ENCODE measurements at regions not wholly inside any gene's neighbourhood (a gene's known extent, or its start where the extent isn't known, plus 50 kb on each side); places are given as distances from the start of the nearest gene placed in this dataset.
A peak's percentile ranks its signal among the peaks of the same experiment; 100 is the strongest.

DNA sequence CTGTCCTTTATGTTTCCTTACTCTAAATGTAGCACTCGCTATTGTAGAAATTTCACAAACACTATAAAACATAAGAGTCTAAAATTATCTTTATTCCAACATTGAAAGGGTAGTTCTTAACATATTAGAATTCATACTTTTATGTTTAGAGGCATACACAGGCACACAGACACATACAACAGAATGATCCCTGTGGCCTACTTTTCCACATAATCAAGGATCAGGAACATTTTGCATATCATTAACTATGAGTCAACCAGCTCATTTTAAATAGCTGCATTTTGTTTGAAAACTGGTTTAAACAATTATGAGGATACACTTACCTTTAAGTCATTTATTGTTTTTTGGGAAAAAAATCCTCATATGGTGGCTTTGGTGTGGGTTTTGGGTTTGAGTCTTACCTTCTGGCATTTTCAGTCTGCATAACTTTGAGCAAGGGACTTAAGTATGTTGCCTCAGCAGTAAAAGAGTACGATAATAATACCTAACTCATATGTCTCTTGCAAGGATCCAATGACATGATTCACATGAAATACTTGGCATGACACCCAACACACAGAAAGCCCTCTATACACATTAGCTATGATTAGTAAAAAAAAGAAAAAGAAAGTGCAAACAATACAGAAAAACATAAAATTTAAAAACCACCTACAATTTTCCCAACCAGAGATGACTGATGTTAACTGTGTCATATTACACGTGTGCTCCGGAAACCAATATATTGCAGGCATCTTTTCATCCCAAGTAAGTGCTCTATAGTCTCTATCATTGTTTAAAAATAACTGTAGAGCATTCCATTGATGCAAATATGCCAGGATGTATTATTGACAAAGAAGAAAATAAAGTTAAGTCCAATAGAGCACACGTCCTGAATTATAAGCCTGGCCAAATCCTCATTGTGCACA is 213.1 kb upstream of the ADAMTS9 start:
- no peaks in the 10 kb centered on the region for H3K9me3 ChIP-seq (ENCODE audit: control insufficient read depth in 2 of 2, insufficient read depth in 1 of 2, low read depth in 1 of 2, low read length in 1 of 2)
- FAIRE-seq: no peak
- no peak overlapping the region for H3K4me3 ChIP-seq (ENCODE audit: low read depth in 1 of 3, low read length in 3 of 3)
- no peaks in the 10 kb centered on the region for H3K36me3 ChIP-seq (ENCODE audit: control insufficient read depth in 3 of 3, insufficient read depth in 2 of 3, low read depth in 1 of 3, low read length in 3 of 3)
- no peaks in the 10 kb centered on the region for H3K4me1 ChIP-seq (ENCODE audit: control insufficient read depth in 3 of 3, insufficient read depth in 2 of 3, low read depth in 1 of 3, low read length in 2 of 3)
- no peaks in the 10 kb centered on the region for H3K27me3 ChIP-seq (ENCODE audit: control insufficient read depth in 3 of 3, insufficient read depth in 3 of 3, low read length in 3 of 3)
- H3K27ac ChIP-seq (ENCODE audit: low read depth in 1 of 3, low read length in 2 of 3): no peak overlapping the region
- DNase-seq: no peak
- WGBS, 3 donors: 75 to 91% (median 84%) methylated on average over 5 of the region's 5 CpGs

DNA sequence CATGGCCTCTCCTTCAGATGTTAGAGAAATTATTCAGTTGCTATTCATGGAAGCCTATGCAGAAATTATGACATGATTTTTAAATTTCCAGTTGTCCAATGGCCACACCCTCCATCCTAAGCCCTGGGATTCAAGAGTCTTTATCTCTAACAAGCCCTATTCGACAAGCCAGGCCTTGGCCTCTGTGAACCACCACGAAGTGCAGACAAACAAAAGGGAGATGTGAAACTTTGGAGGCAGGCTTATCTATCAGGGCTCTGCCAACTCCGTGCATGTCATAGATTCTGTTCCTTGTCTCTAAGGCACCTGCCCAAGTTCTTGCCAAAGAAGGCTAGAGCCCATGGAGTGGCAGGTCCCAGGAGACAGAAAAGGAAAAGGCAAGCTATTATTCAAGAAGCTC is 212.4 kb upstream of the ADAMTS9 start:
- H3K4me1 ChIP-seq (ENCODE audit: control insufficient read depth in 3 of 3, insufficient read depth in 2 of 3, low read depth in 1 of 3, low read length in 2 of 3): no peaks in the 10 kb centered on the region
- H3K36me3 ChIP-seq (ENCODE audit: control insufficient read depth in 3 of 3, insufficient read depth in 2 of 3, low read depth in 1 of 3, low read length in 3 of 3): no peaks in the 10 kb centered on the region
- DNase-seq (no peak), FAIRE-seq (no peak)
- WGBS, 3 donors: 10 to 43% (median 14%) methylated on average over 3 of the region's 3 CpGs
- no peaks in the 10 kb centered on the region for H3K27me3 ChIP-seq (ENCODE audit: control insufficient read depth in 3 of 3, insufficient read depth in 3 of 3, low read length in 3 of 3)
- H3K4me3 ChIP-seq (ENCODE audit: low read depth in 1 of 3, low read length in 3 of 3): no peak overlapping the region
- peak overlapping the region in 1 of 3 donors; percentile 14 for H3K27ac ChIP-seq (ENCODE audit: low read depth in 1 of 3, low read length in 2 of 3)
- H3K9me3 ChIP-seq (ENCODE audit: control insufficient read depth in 2 of 2, insufficient read depth in 1 of 2, low read depth in 1 of 2, low read length in 1 of 2): no peaks in the 10 kb centered on the region

DNA sequence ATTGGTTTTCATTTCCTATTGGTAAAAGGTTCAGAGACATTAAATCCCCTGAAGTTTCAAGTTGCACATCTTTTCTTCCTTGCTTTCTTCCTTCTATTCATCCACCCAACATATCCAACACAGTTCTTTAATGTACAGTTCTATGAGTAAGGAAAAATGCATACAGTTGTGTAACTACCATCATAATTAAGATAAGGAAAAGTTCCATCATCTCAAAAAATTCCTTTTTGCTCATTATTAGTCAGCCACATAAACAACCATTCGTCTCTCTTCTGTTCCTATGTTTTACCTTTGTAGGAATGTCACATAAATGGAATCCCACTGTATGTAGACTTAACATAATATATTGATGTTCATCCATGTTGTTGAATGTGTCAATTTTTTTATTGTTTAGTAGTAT is 211.1 kb upstream of the ADAMTS9 start:
- Histone ChIP-seq H3K4me3 (ENCODE audit: low read depth in 1 of 3, low read length in 3 of 3) (no peak overlapping the region), H3K4me1 (ENCODE audit: control insufficient read depth in 3 of 3, insufficient read depth in 2 of 3, low read depth in 1 of 3, low read length in 2 of 3) (no peaks in the 10 kb centered on the region), H3K27ac (ENCODE audit: low read depth in 1 of 3, low read length in 2 of 3) (no peak overlapping the region), H3K9me3 (ENCODE audit: control insufficient read depth in 2 of 2, insufficient read depth in 1 of 2, low read depth in 1 of 2, low read length in 1 of 2) (no peaks in the 10 kb centered on the region), H3K36me3 (ENCODE audit: control insufficient read depth in 3 of 3, insufficient read depth in 2 of 3, low read depth in 1 of 3, low read length in 3 of 3) (no peaks in the 10 kb centered on the region), H3K27me3 (ENCODE audit: control insufficient read depth in 3 of 3, insufficient read depth in 3 of 3, low read length in 3 of 3) (no peaks in the 10 kb centered on the region)
- WGBS, 3 donors: 82 to 94% (median 84%) methylated on average over 1 of the region's 1 CpG
- DNase-seq (no peak), FAIRE-seq (no peak)

DNA sequence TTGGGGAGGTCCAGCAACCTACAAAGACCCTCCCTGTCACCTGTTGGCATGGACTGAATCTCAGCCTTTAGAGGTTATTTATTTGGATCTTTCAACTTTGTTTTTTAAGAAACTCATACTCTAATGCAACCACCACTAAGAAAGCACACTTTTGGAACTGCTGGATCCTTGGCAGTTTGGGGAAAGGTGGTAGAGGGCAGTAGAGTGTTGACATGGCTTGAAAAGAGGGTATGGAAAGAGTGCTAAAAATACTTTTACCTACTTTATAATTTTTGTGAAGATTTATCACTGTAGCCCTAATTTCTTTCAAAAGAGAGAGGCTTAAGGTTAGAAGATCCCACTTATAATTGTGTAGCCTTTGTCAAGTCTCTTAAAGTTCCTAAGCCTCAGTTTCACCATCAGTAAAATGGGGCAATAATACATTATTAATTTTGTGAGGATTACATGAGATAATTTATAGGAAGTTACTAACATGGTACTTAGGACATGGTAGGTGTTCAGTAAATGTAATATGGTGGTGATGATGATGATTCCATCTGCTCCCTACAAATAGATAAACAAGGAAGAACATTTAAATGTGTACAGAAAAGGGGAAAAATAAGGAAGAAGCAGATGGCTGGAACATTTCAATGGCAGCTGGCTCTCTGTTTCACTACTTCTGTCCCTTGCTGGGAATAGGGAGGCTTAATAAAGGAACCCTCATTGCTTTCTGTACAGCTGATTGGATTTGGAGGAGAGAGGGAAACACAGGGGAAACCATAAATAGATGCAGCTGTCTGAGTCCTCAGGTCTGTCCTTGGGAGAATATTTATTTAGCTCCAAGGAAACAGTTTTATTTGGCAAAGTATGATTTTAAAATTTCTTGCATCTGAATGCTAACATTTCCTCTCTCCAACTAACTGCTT is 208.4 kb upstream of the ADAMTS9 start:
- Histone ChIP-seq H3K9me3 (ENCODE audit: control insufficient read depth in 2 of 2, insufficient read depth in 1 of 2, low read depth in 1 of 2, low read length in 1 of 2) (no peaks in the 10 kb centered on the region), H3K4me1 (ENCODE audit: control insufficient read depth in 3 of 3, insufficient read depth in 2 of 3, low read depth in 1 of 3, low read length in 2 of 3) (no peaks in the 10 kb centered on the region), H3K4me3 (ENCODE audit: low read depth in 1 of 3, low read length in 3 of 3) (no peak overlapping the region), H3K27ac (ENCODE audit: low read depth in 1 of 3, low read length in 2 of 3) (no peak overlapping the region), H3K36me3 (ENCODE audit: control insufficient read depth in 3 of 3, insufficient read depth in 2 of 3, low read depth in 1 of 3, low read length in 3 of 3) (no peaks in the 10 kb centered on the region), H3K27me3 (ENCODE audit: control insufficient read depth in 3 of 3, insufficient read depth in 3 of 3, low read length in 3 of 3) (no peaks in the 10 kb centered on the region)
- DNase-seq (no peak), FAIRE-seq (no peak)

DNA sequence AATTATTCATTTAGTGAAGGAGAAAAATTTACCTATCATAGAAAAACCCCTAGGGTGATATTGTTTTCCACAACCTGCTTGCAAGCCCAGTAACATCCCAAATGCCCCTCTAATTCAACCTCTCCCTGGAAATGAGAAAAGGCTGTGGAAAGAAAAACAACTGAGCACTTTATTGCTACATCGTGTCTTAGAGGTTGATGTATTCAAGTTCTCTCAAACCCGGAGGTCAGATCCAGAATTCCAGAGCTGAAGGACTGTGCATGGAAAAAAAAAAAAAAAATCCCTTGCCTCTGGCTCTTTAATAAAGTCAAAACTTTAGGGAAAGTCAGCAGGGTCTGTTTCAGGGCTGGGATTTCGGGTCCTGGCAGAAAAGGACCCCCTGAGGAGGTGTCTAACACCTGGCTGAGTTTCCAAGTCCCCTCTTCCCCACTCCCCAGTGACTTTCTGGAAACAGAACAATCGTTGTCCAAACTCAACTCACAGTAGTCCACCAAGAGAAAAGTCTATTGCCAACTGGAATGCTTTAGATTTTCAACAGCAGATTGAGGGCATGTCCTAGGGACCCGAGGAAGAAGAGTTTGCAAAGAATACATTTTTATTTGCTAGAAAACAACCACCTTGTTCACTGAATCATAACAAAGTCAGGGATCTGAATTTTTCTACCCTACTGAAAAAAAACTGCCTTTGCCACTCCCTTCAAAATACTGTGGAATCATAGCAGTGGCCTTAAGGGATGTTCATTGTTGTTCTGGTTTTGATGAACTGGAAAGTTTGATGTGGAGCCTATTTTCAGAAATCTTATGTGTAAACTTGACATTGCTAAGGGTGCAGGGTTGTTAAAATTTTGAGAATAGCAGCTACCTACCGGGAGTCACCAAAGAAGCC is 207.5 kb upstream of the ADAMTS9 start:
- Histone ChIP-seq H3K36me3 (ENCODE audit: control insufficient read depth in 3 of 3, insufficient read depth in 2 of 3, low read depth in 1 of 3, low read length in 3 of 3) (no peaks in the 10 kb centered on the region), H3K4me1 (ENCODE audit: control insufficient read depth in 3 of 3, insufficient read depth in 2 of 3, low read depth in 1 of 3, low read length in 2 of 3) (peaks cover 0 to 2% (median 2%) of the 10 kb centered on the region in 3 donors), H3K27me3 (ENCODE audit: control insufficient read depth in 3 of 3, insufficient read depth in 3 of 3, low read length in 3 of 3) (no peaks in the 10 kb centered on the region), H3K4me3 (ENCODE audit: low read depth in 1 of 3, low read length in 3 of 3) (no peak overlapping the region), H3K27ac (ENCODE audit: low read depth in 1 of 3, low read length in 2 of 3) (no peak overlapping the region), H3K9me3 (ENCODE audit: control insufficient read depth in 2 of 2, insufficient read depth in 1 of 2, low read depth in 1 of 2, low read length in 1 of 2) (no peaks in the 10 kb centered on the region)
- DNase-seq (no peak), FAIRE-seq (no peak)
- 67 to 85% (median 78%) methylated on average over 6 of the region's 6 CpGs for WGBS, 3 donors

DNA sequence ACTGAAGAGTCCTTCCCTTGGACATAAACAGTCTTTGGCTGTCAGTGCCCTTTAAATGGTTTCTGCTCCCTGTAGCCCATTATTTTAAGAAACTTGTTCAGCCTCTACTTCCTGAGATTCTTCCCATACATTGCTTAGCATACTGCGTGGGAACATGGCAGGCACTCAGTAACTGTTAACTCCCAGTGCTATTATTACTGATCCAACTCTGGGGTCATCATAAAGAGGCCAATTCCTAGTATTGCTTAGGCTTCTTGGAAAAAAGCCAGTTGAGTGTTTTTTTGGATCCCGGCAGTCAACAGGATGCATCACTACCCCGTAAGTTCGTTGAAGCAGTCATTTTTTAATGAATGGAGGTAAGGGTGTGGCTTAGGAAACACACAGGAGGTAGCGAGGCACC is 206.2 kb upstream of the ADAMTS9 start:
- peaks cover 0 to 8% (median 3%) of the 10 kb centered on the region in 3 donors for H3K4me1 ChIP-seq (ENCODE audit: control insufficient read depth in 3 of 3, insufficient read depth in 2 of 3, low read depth in 1 of 3, low read length in 2 of 3)
- no peaks in the 10 kb centered on the region for H3K36me3 ChIP-seq (ENCODE audit: control insufficient read depth in 3 of 3, insufficient read depth in 2 of 3, low read depth in 1 of 3, low read length in 3 of 3)
- DNase-seq (no peak), FAIRE-seq (no peak)
- H3K27ac ChIP-seq (ENCODE audit: low read depth in 1 of 3, low read length in 2 of 3): peak overlapping the region in 1 of 3 donors; percentile 14
- H3K27me3 ChIP-seq (ENCODE audit: control insufficient read depth in 3 of 3, insufficient read depth in 3 of 3, low read length in 3 of 3): no peaks in the 10 kb centered on the region
- H3K9me3 ChIP-seq (ENCODE audit: control insufficient read depth in 2 of 2, insufficient read depth in 1 of 2, low read depth in 1 of 2, low read length in 1 of 2): no peaks in the 10 kb centered on the region
- 76 to 83% (median 78%) methylated on average over 5 of the region's 5 CpGs for WGBS, 3 donors
- H3K4me3 ChIP-seq (ENCODE audit: low read depth in 1 of 3, low read length in 3 of 3): no peak overlapping the region

DNA sequence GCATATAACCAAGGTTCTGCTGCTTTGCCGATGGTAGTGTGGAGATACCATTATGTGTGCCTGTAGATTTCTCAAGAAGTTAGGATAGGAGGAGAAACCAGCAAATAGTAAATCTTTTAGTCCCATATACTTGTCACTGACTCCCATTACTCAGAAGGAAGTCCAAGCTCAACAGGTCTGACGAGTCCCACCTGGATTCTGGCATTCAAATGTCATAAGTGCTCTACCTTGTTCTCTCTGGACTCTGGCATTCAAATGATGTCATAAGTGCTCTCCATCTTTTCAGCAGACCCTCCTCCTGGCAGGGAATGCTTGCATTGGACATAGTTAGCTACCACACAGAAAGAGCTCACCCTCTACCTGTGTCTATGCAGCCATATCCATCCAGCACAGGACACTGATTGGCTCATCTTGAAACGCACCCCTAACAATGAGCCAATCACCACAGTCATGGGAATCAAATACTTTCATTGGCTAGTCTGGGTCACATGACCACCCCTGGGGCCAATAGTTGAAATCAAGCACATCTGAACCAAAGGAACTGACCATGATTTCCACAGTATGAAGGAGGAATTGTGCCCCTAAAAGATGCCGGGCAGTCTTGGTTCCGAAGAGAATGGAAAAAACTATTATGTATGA is 205.0 kb upstream of the ADAMTS9 start:
- FAIRE-seq: no peak
- WGBS, 3 donors: 91 to 95% (median 93%) methylated on average over 5 of the region's 5 CpGs

More for the DNA sequence above, 205.0 kb upstream of the ADAMTS9 start:
- H3K4me1 ChIP-seq (ENCODE audit: control insufficient read depth in 3 of 3, insufficient read depth in 2 of 3, low read depth in 1 of 3, low read length in 2 of 3): peaks cover 0 to 8% (median 3%) of the 10 kb centered on the region in 3 donors
- H3K36me3 ChIP-seq (ENCODE audit: control insufficient read depth in 3 of 3, insufficient read depth in 2 of 3, low read depth in 1 of 3, low read length in 3 of 3): no peaks in the 10 kb centered on the region
- no peaks in the 10 kb centered on the region for H3K9me3 ChIP-seq (ENCODE audit: control insufficient read depth in 2 of 2, insufficient read depth in 1 of 2, low read depth in 1 of 2, low read length in 1 of 2)
- no peak for DNase-seq
- no peaks in the 10 kb centered on the region for H3K27me3 ChIP-seq (ENCODE audit: control insufficient read depth in 3 of 3, insufficient read depth in 3 of 3, low read length in 3 of 3)
- no peak overlapping the region for H3K4me3 ChIP-seq (ENCODE audit: low read depth in 1 of 3, low read length in 3 of 3)
- H3K27ac ChIP-seq (ENCODE audit: low read depth in 1 of 3, low read length in 2 of 3): no peak overlapping the region

Measured in small intestine (tissue), 7 donors.